H1 (cell line): ENCODE measurements at regions not wholly inside any gene's neighbourhood (a gene's known extent, or its start where the extent isn't known, plus 50 kb on each side); places are given as distances from the start of the nearest gene placed in this dataset.

Source experiments
- CTCF ChIA-PET: fragments of 300-600 bp; sonication (Branson Sonifier 250); formaldehyde crosslinking; loops from one replicate; lab custom pipeline; 2021; ENCODE audit not compliant: partially characterized antibody; lab: Charles Lee
- POLR2A ChIA-PET: fragments of 300-600 bp; sonication (Branson Sonifier 250); formaldehyde crosslinking; loops from one replicate; lab custom pipeline; 2021; ENCODE audit warnings: inconsistent platforms; ENCODE audit not compliant: partially characterized antibody; lab: Charles Lee
- DNase-seq, 2 experiments: peaks; one replicate each; pipeline versions ENCODE4 v3.0.0 to v3.0.0-alpha.2; 2010 to 2022; ENCODE audit warnings: low spot score in 2 of 2, low read depth in 1 of 2, mixed read lengths in 1 of 2
- FAIRE-seq: peaks from 2 replicates; lab custom pipeline; 2011; peaks lifted over from hg19 to GRCh38; lab: Jason Lieb, UNC
- H2AFZ ChIP-seq: 2 replicates; pipeline ENCODE4 v1.8.1; 2012; ENCODE audit warnings: low read length, inconsistent platforms
- H2AK5ac ChIP-seq: 2 replicates; pipeline ENCODE4 v1.6.1; 2013; ENCODE audit warnings: low read depth, low read length
- H2BK120ac ChIP-seq: replicated peaks from 2 replicates; pipeline ENCODE3; 2013; ENCODE audit warnings: low read depth, low read length, inconsistent platforms
- H2BK12ac ChIP-seq: 2 replicates; pipeline ENCODE4 v1.6.1; 2013; ENCODE audit warnings: low read depth, low read length
- H2BK15ac ChIP-seq: 2 replicates; pipeline ENCODE4 v1.6.1; 2013; ENCODE audit warnings: low read length
- H2BK20ac ChIP-seq: 2 replicates; pipeline ENCODE4 v1.6.1; 2013; ENCODE audit warnings: low read length
- H2BK5ac ChIP-seq: 2 replicates; pipeline ENCODE4 v1.6.1; 2013; ENCODE audit warnings: low read depth, low read length
- H3K14ac ChIP-seq: 2 replicates; pipeline ENCODE4 v1.6.1; 2013; ENCODE audit warnings: inconsistent platforms; ENCODE audit not compliant: insufficient read length
- H3K18ac ChIP-seq: 2 replicates; pipeline ENCODE4 v1.6.1; 2013; ENCODE audit warnings: low read length; ENCODE audit errors: extremely low read depth
- H3K23ac ChIP-seq: 2 replicates; pipeline ENCODE4 v1.6.1; 2013; ENCODE audit warnings: inconsistent platforms; ENCODE audit not compliant: insufficient read length
- H3K23me2 ChIP-seq: 2 replicates; pipeline ENCODE4 v1.6.1; 2013; ENCODE audit warnings: low read depth, low read length
- H3K27ac ChIP-seq: 2 replicates; pipeline ENCODE4 v1.6.1; 2011; ENCODE audit warnings: low read depth, low read length, inconsistent platforms
- H3K27me3 ChIP-seq, 4 experiments: replicated peaks in 1 of 4; 1 replicate in 1 of 4; 2 replicates in 3 of 4; pipeline versions ENCODE4 v1.6.1 to v1.8.1; 2011 to 2013; ENCODE audit warnings: low read length in 3 of 4, mild to moderate bottlenecking in 3 of 4, inconsistent platforms in 2 of 4, mixed read lengths in 2 of 4, moderate library complexity in 1 of 4; ENCODE audit not compliant: control insufficient read depth in 3 of 4, insufficient read depth in 3 of 4; ENCODE audit errors: extremely low read depth in 1 of 4
- H3K36me3 ChIP-seq, 4 experiments: 2 replicates each; pipeline versions ENCODE4 v1.6.1 to v1.8.1; 2011 to 2013; ENCODE audit warnings: mild to moderate bottlenecking in 4 of 4, low read length in 3 of 4, moderate library complexity in 2 of 4, control low read depth in 1 of 4, inconsistent platforms in 1 of 4; ENCODE audit not compliant: insufficient read depth in 4 of 4, control insufficient read depth in 2 of 4
- H3K4ac ChIP-seq: replicated peaks from 2 replicates; pipeline ENCODE3; 2013; ENCODE audit warnings: low read length, low read depth, mixed read lengths, inconsistent platforms; ENCODE audit not compliant: insufficient read length
- H3K4me1 ChIP-seq, 4 experiments: replicated peaks in 1 of 4; 1 replicate in 1 of 4; 2 replicates in 3 of 4; pipeline versions ENCODE4 v1.6.1 to v1.8.1; 2011 to 2013; ENCODE audit warnings: low read length in 3 of 4, inconsistent platforms in 2 of 4, mixed read lengths in 1 of 4; ENCODE audit not compliant: insufficient read depth in 4 of 4, control insufficient read depth in 3 of 4
- H3K4me2 ChIP-seq, 2 experiments: 2 replicates each; pipeline versions ENCODE4 v1.6.1 to v1.8.1; 2011 to 2013; ENCODE audit warnings: low read depth in 2 of 2, low read length in 2 of 2, control low read depth in 1 of 2, inconsistent platforms in 1 of 2, mild to moderate bottlenecking in 1 of 2; ENCODE audit not compliant: insufficient read depth in 1 of 2
- H3K4me3 ChIP-seq, 4 experiments: fragments of 200-600, 300-600 bp in 1 of 4; sonication (generic), shearing (Covaris generic), sonication (Bioruptor Twin) in 1 of 4; 2 replicates each; pipeline versions ENCODE4 v1.5.1 to v1.8.1; 2011 to 2016; ENCODE audit warnings: low read length in 4 of 4, low read depth in 3 of 4, control low read depth in 2 of 4, inconsistent platforms in 2 of 4, mild to moderate bottlenecking in 2 of 4, mixed read lengths in 1 of 4, moderate library complexity in 1 of 4; ENCODE audit not compliant: insufficient read depth in 2 of 4; ENCODE audit errors: extremely low read depth in 1 of 4
- H3K56ac ChIP-seq: replicated peaks from 2 replicates; pipeline ENCODE3; 2013; ENCODE audit warnings: low read depth, mild to moderate bottlenecking, mixed read lengths, low read length, inconsistent platforms; ENCODE audit not compliant: insufficient read length
- H3K79me1 ChIP-seq: 2 replicates; pipeline ENCODE4 v1.6.1; 2013; ENCODE audit warnings: low read depth, low read length, control low read depth
- H3K79me2 ChIP-seq, 2 experiments: 2 replicates each; pipeline versions ENCODE4 v1.6.1 to v1.8.1; 2012 to 2013; ENCODE audit warnings: low read length in 2 of 2, mild to moderate bottlenecking in 2 of 2, inconsistent platforms in 1 of 2; ENCODE audit not compliant: insufficient read depth in 2 of 2, control insufficient read depth in 1 of 2
- H3K9ac ChIP-seq, 4 experiments: replicated peaks in 1 of 4; 1 replicate in 1 of 4; 2 replicates in 3 of 4; pipeline versions ENCODE4 v1.6.1 to v1.8.1; 2011 to 2013; ENCODE audit warnings: low read depth in 3 of 4, low read length in 3 of 4, control low read depth in 2 of 4, mild to moderate bottlenecking in 2 of 4, moderate library complexity in 2 of 4, inconsistent platforms in 1 of 4; ENCODE audit errors: extremely low read depth in 1 of 4
- H3K9me3 ChIP-seq, 2 experiments: 2 replicates each; pipeline versions ENCODE4 v1.6.1 to v1.8.1; 2012 to 2013; ENCODE audit warnings: mild to moderate bottlenecking in 2 of 2, moderate library complexity in 2 of 2, control low read depth in 1 of 2, inconsistent platforms in 1 of 2, low read depth in 1 of 2, low read length in 1 of 2, mixed read lengths in 1 of 2; ENCODE audit not compliant: insufficient read depth in 2 of 2
- H4K20me1 ChIP-seq, 2 experiments: replicated peaks in 1 of 2; 2 replicates each; pipeline versions ENCODE3 to v1.8.1; 2011 to 2013; ENCODE audit warnings: inconsistent platforms in 2 of 2, low read length in 2 of 2, mild to moderate bottlenecking in 1 of 2; ENCODE audit not compliant: insufficient read depth in 2 of 2, control insufficient read depth in 1 of 2
- H4K5ac ChIP-seq: 2 replicates; pipeline ENCODE4 v1.6.1; 2013; ENCODE audit warnings: low read length, low read depth, mixed read lengths, inconsistent platforms; ENCODE audit not compliant: insufficient read length
- H4K8ac ChIP-seq: 2 replicates; pipeline ENCODE4 v1.8.0; 2013; ENCODE audit warnings: mild to moderate bottlenecking, moderate library complexity, low read length, inconsistent platforms; ENCODE audit not compliant: insufficient read depth; ENCODE audit errors: extremely low read depth
- H4K91ac ChIP-seq: replicated peaks from 2 replicates; pipeline ENCODE3; 2013; ENCODE audit warnings: low read length, mixed read lengths, inconsistent platforms; ENCODE audit not compliant: insufficient read length
- CREB1 ChIP-seq: IDR thresholded peaks from 2 replicates; pipeline ENCODE4 v1.6.1; 2012; ENCODE audit warnings: inconsistent platforms
- POLR2A ChIP-seq, 2 experiments: IDR thresholded peaks; 1 replicate in 1 of 2; 2 replicates in 1 of 2; pipeline ENCODE4 v1.6.1; 2011; ENCODE audit warnings: low read depth in 2 of 2, low read length in 2 of 2, mild to moderate bottlenecking in 2 of 2; ENCODE audit errors: control extremely low read depth in 1 of 2
- SRF ChIP-seq: IDR thresholded peaks from 2 replicates; pipeline ENCODE4 v1.6.1; 2011; ENCODE audit warnings: mild to moderate bottlenecking, low read depth, low read length, moderate library complexity
- TEAD4 ChIP-seq: IDR thresholded peaks from 2 replicates; pipeline ENCODE4 v1.6.1; 2012; ENCODE audit warnings: low read depth, low read length, inconsistent platforms, mixed read lengths
- WGBS, 2 experiments: shearing (Covaris generic) in 1 of 2; methylation state at CpG; one replicate each; pipeline versions ENCODE4 v1.1.6 to v1.1.7; 2013 to 2015; ENCODE audit warnings: low lambda C conversion rate in 2 of 2, mixed read lengths in 2 of 2, inconsistent platforms in 1 of 2, low coverage in 1 of 2, missing lambda C conversion rate in 1 of 2; ENCODE audit not compliant: insufficient replicate concordance in 2 of 2, insufficient coverage in 1 of 2, insufficient read length in 1 of 2; ENCODE audit errors: extremely low coverage in 1 of 2, missing lambda C conversion rate in 1 of 2; 5-methylcytosine and 5-hydroxymethylcytosine counted together

GRCh38 chrX:4627414-4627813, 914.0 kb upstream of the PRKX start:
- H3K23ac ChIP-seq, result no peak overlapping the region
- H2BK120ac ChIP-seq, result no peak overlapping the region
- ChIA-PET CTCF (interaction anchor here (1.3 kb wide), 1 partner anchor 10 kb away, joined by 4 read pairs; no protein-coding TSS in a partner anchor), POLR2A (no interaction called here)
- H3K23me2 ChIP-seq, result no peaks in the 10 kb centered on the region
- H4K5ac ChIP-seq, result no peak overlapping the region
- no peak overlapping the region for H2BK12ac ChIP-seq
- H2AFZ ChIP-seq, result no peak overlapping the region
- H3K4me1 ChIP-seq, result no peaks in the 10 kb centered on the region
- no peak overlapping the region for H3K4me3 ChIP-seq
- H3K9ac ChIP-seq, result no peak overlapping the region
- H2BK20ac ChIP-seq, result no peak overlapping the region
- H3K27ac ChIP-seq, result no peak overlapping the region
- H4K91ac ChIP-seq, result no peak overlapping the region
- H2BK15ac ChIP-seq, result no peak overlapping the region
- H3K36me3 ChIP-seq, result no peaks in the 10 kb centered on the region
- FAIRE-seq (no peak), DNase-seq (no peak)
- no peak overlapping the region for H3K18ac ChIP-seq
- no peak overlapping the region for H3K4me2 ChIP-seq
- no peaks in the 10 kb centered on the region for H4K20me1 ChIP-seq
- H3K79me2 ChIP-seq, result no peaks in the 10 kb centered on the region
- no peak overlapping the region for H3K56ac ChIP-seq
- no peak overlapping the region for H4K8ac ChIP-seq
- H3K9me3 ChIP-seq, result no peaks in the 10 kb centered on the region
- H3K14ac ChIP-seq, result no peak overlapping the region
- 60% methylated on average over 1 of the region's 1 CpG; no CpG with 5 or more reads in 1 of the 2 experiments for WGBS, 2 experiments
- H3K27me3 ChIP-seq, result no peaks in the 10 kb centered on the region
- H3K79me1 ChIP-seq, result no peaks in the 10 kb centered on the region
- no peak overlapping the region for H3K4ac ChIP-seq
- no peak overlapping the region for H2AK5ac ChIP-seq
- H2BK5ac ChIP-seq, result no peak overlapping the region
- TF ChIP-seq SRF, result no peak
- TF ChIP-seq CREB1, result no peak
- no peak for TF ChIP-seq TEAD4
- TF ChIP-seq POLR2A (IDR thresholded peaks at IDR 0.05; ENCODE audit: control extremely low read depth in 1 of 2, low read depth in 2 of 2, low read length in 2 of 2), result no peak
